Fibroblast of skin of scalp (primary cell): ENCODE measurements at regions not wholly inside any gene's neighbourhood (a gene's known extent, or its start where the extent isn't known, plus 50 kb on each side); places are given as distances from the start of the nearest gene placed in this dataset.
A peak's percentile ranks its signal among the peaks of the same experiment; 100 is the strongest.

Experiments used
- DNase-seq: peaks from one replicate; pipeline ENCODE4 v3.0.0-alpha.2; 2013

- no peak for DNase-seq
These were observed 178.1 kb downstream of the FGF1 start for GRCh38 chr5:142507531-142508372.

DNA sequence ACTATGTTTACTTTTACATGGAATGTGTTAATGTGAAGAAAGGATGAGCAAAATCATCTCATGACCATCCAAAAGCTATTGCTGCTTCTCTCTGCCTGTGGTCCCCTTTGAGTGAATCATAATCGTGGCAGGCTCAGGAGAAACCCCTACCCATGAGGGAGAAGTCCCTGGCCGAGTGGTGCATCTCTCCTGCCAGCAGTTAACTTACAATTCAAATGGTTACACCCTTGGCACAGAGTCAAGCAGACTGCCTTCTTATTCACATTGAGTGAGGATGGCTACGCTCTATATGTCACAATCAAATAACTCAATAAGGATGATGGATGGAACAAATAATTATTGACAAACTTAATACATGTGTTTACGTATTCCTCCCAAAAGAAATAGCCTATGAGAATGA lies 179.1 kb downstream of the FGF1 start:
- DNase-seq: no peak

DNA sequence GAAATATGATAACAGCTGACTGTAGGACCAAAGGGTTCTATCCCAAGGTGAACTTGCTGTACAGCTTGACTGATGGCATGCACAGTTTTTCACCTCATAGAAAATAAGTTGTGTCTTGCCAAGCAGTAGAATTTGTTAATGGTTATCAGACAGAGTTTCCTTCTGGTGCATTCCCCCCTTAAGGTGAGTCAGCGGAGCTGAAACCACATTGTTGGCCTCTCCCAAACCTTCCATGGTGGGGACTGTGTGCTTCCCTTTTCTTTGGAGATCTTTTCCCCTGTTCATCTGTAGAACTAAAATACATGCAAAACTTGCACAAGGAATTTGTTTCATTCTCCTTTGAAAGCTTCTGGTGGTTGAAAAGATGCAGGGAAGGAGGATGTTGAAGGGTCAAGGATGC lies 179.8 kb downstream of the FGF1 start:
- DNase-seq: no peak

DNA sequence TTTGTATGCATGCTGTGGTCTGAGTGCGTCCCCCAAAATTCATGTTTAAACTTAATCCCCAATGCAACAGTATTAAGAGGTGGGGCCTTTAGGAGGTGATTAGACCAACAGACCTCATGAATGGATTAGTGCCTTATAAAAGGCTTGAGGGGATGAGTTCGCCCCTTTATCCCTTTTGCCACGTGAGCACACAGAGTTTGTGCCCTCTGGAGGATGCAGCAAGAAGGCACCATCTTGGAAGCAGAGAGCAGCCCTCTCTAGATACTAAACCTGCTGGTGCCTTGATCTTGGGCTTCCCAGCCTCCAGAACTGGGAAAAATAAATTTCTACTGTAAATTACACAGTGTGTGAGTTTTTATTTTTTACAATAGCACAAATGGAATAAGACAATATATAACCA lies 177.1 kb upstream of the SPRY4 start:
- DNase-seq: no peak

DNA sequence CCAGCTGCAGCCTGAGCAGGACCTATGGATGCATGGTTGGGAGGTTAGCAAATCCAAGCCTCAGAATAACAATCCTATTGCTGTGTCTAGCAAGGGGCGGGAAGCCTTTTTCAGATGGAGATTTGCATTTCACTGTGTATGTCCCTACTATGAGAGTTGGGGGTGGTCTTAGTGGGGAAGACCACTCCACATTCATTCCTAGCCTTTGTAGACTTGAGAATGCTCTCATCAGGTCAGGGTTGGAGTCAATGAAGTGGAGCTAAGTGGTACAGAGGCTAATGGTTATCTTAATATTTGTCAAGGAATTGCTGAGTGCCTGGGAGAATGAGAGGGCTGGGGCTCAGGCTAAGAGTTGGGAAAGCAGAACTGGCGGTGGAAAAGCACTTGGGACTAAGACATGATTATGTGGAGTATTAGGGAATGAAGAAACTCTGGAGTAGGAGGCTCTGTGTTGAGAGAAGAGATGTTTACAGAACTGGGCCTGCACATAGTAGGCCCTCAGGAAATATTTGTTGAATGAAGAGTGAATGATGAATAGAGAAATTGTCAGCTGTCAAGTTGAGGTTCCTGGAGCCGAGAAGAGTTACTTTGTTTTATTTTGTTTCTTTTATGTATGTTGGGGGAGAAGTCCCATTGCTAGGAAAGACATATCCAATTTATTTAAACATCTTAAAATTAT lies 175.5 kb upstream of the SPRY4 start:
- no peak for DNase-seq

DNA sequence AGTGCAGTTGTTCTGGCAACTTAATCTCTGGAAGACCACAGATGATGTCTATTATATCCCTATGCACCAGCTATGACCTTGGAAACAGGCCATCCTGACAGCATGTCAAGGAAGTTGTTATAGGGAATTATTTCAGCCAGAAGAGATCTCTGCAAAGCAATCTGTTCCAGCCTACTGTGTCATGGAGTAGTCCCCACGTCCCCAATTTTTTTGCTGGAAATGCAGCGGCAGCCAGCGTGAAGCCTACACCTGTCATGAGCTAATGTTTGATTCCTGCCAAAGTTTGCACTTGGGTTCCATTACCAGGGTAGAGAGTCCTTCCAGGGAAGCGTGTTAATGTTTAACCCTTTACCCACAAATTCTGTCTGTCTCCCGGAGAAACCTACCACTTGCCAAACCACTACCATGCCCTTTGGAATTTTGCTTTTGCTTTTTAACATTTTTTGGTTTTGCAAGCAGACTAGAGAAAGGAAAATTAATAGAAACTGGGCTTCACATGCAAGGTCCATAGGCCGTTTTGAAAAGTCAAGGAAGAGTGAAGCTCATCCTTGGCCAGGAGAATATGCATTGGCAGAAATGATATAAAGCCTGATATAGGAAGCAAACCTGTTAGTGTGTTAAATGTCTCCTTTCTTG lies 174.9 kb upstream of the SPRY4 start:
- no peak for DNase-seq

DNA sequence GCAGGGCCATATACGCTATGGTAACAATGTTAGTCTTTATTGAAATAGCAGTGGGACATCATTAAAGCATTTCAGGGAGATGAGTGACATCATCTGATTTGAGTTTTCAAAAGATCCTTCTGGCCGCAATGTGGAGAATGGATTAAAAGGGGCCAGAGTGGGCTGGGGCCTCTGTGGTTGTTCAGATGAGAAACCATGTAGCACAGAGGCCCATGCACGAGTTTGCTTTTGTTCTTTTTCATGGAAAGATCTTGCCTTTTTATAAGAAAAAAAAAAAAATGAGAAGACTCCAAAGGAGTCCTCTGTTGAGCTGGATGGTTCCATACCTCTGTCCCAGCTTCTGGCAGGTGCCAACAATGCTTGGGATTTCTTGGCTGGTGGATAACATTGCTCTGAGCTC lies 173.5 kb upstream of the SPRY4 start:
- DNase-seq: no peak

GRCh38 chr5:142495531-142495930 lies 170.7 kb upstream of the SPRY4 start:
- peak; percentile 69 for DNase-seq

- no peak for DNase-seq
These were observed 169.2 kb upstream of the SPRY4 start for GRCh38 chr5:142493875-142494518.

- DNase-seq: peak; percentile 20
These were observed 168.0 kb upstream of the SPRY4 start for GRCh38 chr5:142492781-142493281.

- DNase-seq: no peak
These were observed 166.9 kb upstream of the SPRY4 start for GRCh38 chr5:142491679-142492078.

DNA sequence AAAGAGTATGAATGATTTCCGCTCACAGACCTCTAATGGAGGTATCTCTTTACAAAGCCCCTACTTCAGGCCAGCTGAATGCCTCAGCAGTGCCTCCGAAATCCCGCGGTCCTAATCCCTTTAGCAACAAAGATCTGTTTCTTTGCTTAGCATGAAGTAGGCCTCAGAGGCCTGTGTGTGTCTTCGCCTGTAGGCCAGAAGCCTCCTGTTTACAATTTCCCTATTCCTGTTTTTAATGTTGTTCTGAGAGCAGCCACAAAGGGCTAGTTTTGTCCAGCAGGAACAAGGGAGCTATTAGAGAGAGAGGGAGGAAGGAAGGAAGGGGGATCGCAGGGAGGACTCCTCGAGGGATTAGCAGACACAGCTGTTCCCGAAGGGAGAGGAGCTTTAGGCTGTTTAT lies 166.4 kb upstream of the SPRY4 start:
- DNase-seq: no peak

- DNase-seq: peak; percentile 64
These were observed 161.8 kb upstream of the SPRY4 start for GRCh38 chr5:142486581-142486980.

- DNase-seq: peak; percentile 36
These were observed 161.2 kb upstream of the SPRY4 start for GRCh38 chr5:142486020-142486419.

- DNase-seq: peak; percentile 69
These were observed 160.1 kb upstream of the SPRY4 start for GRCh38 chr5:142484821-142485387.

DNA sequence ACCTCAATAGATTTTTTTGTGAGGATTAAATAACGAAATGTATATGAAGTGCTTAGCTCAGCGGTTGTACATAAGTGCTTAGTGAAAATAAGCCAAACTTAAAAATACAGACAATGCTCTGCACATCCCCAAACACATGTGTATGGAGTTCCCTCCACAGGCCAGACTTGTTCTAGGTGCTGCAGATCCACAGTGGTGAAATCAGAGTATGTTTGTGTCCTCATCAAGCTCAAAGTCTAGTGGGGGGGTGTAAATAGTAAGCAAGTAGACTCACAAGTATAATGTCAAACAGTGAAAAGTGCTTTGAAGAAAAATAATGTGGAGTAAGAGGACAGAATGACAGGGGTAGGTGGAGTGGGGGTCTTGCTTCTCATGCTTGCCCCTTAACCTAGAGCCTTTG lies 157.4 kb upstream of the SPRY4 start:
- DNase-seq: no peak

DNA sequence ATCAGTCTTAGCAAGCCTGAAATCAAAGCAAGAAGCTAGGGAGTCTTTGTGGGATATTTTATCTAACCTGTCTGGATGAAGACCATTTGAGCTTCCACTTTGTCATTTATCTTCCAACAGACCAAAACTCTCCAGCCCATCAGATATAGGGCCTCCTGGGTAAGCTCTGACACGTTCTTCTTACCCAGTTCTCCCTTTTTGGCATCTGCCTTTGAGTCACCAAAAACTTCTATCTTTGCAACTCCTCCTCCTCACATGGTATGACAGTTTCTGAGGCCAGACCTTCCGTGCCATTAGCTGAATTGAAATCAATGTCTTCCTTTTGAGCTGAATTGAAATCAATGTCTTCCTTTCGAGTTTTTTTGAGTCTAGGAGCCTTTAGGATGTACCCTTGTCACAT lies 156.6 kb upstream of the SPRY4 start:
- no peak for DNase-seq

DNA sequence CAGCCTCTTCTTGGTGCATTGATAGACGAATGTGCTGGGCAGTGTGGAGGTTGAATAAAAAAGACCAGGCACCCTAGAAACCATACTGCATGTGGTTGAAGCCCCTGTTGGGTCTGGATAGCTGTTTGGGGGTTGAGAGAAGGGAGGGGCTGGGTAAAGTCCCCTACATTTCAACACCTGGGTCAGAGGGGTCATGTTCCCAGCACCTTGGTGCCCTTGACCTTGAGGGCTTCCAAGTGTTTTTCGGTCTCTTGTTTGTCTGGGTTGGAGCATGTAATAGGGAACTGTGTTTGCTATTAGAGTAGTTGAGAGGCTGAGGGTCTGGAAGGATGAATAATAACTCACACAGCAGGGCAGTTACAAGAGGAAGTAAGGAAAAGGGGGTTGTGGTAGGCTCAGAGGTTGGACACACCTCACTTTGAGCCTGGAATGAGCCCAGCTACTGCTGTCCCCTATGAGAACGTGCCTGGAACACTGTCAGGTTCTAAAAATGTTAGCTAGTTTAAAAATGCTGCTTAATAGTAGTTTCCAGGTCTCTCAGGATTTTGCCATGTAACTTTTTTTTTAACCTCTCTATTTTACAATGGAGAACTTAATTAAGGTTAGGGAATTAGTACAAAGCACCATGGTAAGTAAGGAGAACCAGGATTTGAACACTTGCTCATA lies 155.2 kb upstream of the SPRY4 start:
- DNase-seq: no peak

- no peak for DNase-seq
These were observed 154.3 kb upstream of the SPRY4 start for GRCh38 chr5:142479150-142479549.

DNA sequence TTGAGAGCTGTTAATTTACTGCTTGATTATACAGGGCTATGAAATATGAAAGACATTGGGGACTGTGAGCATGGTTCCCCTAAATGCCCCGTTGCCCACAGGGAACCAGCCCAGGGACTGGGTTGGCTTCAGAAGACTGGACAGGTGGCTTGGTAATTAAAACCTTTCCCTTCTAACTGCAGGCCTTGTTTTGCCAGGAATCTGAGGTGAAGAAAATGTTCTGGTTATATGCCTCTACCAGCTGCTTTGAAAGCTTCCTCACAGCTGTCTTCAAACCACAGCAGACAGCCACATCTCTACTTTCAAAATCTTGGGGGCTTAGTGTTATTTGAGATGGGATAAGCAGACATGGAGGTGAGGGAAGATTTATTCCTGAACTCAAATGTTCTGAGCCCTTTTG lies 153.3 kb upstream of the SPRY4 start:
- no peak for DNase-seq

- no peak for DNase-seq
These were observed 150.3 kb upstream of the SPRY4 start for GRCh38 chr5:142475102-142475513.
